ENCODE measurements at regions not wholly inside any gene's neighbourhood (a gene's known extent, or its start where the extent isn't known, plus 50 kb on each side); places are given as distances from the start of the nearest gene placed in this dataset.

GRCh38 chr5:82381591-82381990, 103.4 kb upstream of the RPS23 start:
- TF ChIP-seq, protein P1, sequence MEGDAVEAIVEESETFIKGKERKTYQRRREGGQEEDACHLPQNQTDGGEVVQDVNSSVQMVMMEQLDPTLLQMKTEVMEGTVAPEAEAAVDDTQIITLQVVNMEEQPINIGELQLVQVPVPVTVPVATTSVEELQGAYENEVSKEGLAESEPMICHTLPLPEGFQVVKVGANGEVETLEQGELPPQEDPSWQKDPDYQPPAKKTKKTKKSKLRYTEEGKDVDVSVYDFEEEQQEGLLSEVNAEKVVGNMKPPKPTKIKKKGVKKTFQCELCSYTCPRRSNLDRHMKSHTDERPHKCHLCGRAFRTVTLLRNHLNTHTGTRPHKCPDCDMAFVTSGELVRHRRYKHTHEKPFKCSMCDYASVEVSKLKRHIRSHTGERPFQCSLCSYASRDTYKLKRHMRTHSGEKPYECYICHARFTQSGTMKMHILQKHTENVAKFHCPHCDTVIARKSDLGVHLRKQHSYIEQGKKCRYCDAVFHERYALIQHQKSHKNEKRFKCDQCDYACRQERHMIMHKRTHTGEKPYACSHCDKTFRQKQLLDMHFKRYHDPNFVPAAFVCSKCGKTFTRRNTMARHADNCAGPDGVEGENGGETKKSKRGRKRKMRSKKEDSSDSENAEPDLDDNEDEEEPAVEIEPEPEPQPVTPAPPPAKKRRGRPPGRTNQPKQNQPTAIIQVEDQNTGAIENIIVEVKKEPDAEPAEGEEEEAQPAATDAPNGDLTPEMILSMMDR (IDR thresholded peaks at IDR 0.05; ENCODE audit: low read depth, low read length, missing control alignments), result no peak

DNA sequence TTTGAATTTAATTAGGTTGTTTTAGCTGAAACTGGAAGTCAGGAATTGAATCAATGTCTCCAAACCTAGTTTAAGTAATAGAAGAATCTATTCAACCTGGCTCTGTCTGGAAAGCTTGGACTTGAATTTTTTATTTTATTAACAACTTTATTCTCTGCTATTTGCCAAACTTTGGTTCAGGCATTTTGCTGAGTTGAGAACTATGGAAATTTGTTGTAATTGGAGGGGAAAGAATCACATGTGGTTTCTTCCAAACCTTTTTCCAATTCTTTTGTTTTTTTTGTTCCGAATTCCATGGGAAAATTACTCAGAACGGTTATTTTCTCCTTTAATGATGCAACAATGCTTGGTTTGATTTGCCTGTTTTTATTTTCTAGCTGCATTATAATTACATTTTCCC, 98.2 kb upstream of the RPS23 start:
- no peak overlapping the region for H3K27ac ChIP-seq
- H3K27me3 ChIP-seq (replicated peaks), result no peaks in the 10 kb centered on the region
- TF ChIP-seq, protein P1 (IDR thresholded peaks at IDR 0.05; ENCODE audit: low read depth, low read length, missing control alignments), result no peak
- H3K36me3 ChIP-seq (replicated peaks), result no peaks in the 10 kb centered on the region
- DNase-seq, result no peak
- in situ Hi-C loops (cut with HindIII; ENCODE audit: low pct_ligation_motif_present, low sequenced_read_pairs), result no loop called here
- no peak overlapping the region for H3K4me3 ChIP-seq (ENCODE audit: low read depth, low read length)

More at GRCh38 chr5:82381591-82381990, 103.4 kb upstream of the RPS23 start:
- in situ Hi-C loops (cut with HindIII; ENCODE audit: low pct_ligation_motif_present, low sequenced_read_pairs), result no loop called here
- H3K36me3 ChIP-seq (replicated peaks), result no peaks in the 10 kb centered on the region
- H3K27ac ChIP-seq, result no peak overlapping the region
- no peak overlapping the region for H3K4me3 ChIP-seq (ENCODE audit: low read depth, low read length)
- no peaks in the 10 kb centered on the region for H3K27me3 ChIP-seq (replicated peaks)
- DNase-seq, result no peak

- H3K36me3 ChIP-seq (replicated peaks), result no peaks in the 10 kb centered on the region
- no peaks in the 10 kb centered on the region for H3K27me3 ChIP-seq (replicated peaks)
- H3K4me3 ChIP-seq (ENCODE audit: low read depth, low read length), result no peak overlapping the region
- DNase-seq, result no peak
- no peak overlapping the region for H3K27ac ChIP-seq
- TF ChIP-seq, protein P1 (IDR thresholded peaks at IDR 0.05; ENCODE audit: low read depth, low read length, missing control alignments), result no peak
- in situ Hi-C loops (cut with HindIII; ENCODE audit: low pct_ligation_motif_present, low sequenced_read_pairs), result no loop called here
These were observed 97.5 kb upstream of the RPS23 start for GRCh38 chr5:82375488-82376244.

GRCh38 chr5:82374637-82375036, 96.5 kb upstream of the RPS23 start:
- H3K4me3 ChIP-seq (ENCODE audit: low read depth, low read length), result no peak overlapping the region
- no peak overlapping the region for H3K27ac ChIP-seq
- no peaks in the 10 kb centered on the region for H3K27me3 ChIP-seq (replicated peaks)
- H3K36me3 ChIP-seq (replicated peaks), result no peaks in the 10 kb centered on the region
- no peak for DNase-seq
- TF ChIP-seq, protein P1 (IDR thresholded peaks at IDR 0.05; ENCODE audit: low read depth, low read length, missing control alignments), result no peak
- in situ Hi-C loops (cut with HindIII; ENCODE audit: low pct_ligation_motif_present, low sequenced_read_pairs), result no loop called here

- DNase-seq, result no peak
- H3K4me3 ChIP-seq (ENCODE audit: low read depth, low read length), result no peak overlapping the region
- H3K27ac ChIP-seq, result no peak overlapping the region
- TF ChIP-seq, protein P1 (IDR thresholded peaks at IDR 0.05; ENCODE audit: low read depth, low read length, missing control alignments), result no peak
- H3K27me3 ChIP-seq (replicated peaks), result no peaks in the 10 kb centered on the region
- H3K36me3 ChIP-seq (replicated peaks), result no peaks in the 10 kb centered on the region
- in situ Hi-C loops (cut with HindIII; ENCODE audit: low pct_ligation_motif_present, low sequenced_read_pairs), result no loop called here
These were observed 89.8 kb upstream of the RPS23 start for GRCh38 chr5:82367930-82368329.
